D721Med (cell line): ENCODE measurements at regions not wholly inside any gene's neighbourhood (a gene's known extent, or its start where the extent isn't known, plus 50 kb on each side); places are given as distances from the start of the nearest gene placed in this dataset.

Source experiments
- DNase-seq: peaks from one replicate; pipeline ENCODE4 v3.0.0; 2011; ENCODE audit warnings: low spot score; ENCODE audit not compliant: insufficient read length
- FAIRE-seq: peaks from 2 replicates; lab custom pipeline; 2011; peaks lifted over from hg19 to GRCh38; lab: Jason Lieb, UNC
- TF ChIP-seq, protein P1 (sequence below): IDR thresholded peaks from 2 replicates; pipeline ENCODE4 v1.5.1; 2012; ENCODE audit warnings: mild to moderate bottlenecking, control low read depth; ENCODE audit not compliant: insufficient read depth; ENCODE audit errors: missing control alignments

DNA sequence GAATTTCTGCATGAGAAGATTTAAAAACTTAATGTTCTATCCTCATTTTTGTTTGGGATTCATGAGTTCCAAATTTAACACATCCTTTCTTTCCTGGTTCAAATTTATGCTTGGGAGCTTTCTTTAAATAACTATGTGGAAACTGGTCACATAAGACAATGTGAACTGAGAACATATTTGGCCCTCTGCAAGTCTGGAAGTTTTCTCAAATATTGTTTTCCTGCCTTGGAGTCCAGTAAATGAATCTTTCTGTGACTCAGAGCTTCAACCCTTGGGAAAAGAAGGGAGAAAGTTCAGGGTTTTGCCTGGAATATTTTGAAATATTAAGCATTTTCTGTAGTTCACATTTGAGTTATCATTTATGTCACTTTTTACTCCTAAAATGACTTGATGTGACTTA is 559.0 kb upstream of the NRP1 start:
- TF ChIP-seq, protein P1, sequence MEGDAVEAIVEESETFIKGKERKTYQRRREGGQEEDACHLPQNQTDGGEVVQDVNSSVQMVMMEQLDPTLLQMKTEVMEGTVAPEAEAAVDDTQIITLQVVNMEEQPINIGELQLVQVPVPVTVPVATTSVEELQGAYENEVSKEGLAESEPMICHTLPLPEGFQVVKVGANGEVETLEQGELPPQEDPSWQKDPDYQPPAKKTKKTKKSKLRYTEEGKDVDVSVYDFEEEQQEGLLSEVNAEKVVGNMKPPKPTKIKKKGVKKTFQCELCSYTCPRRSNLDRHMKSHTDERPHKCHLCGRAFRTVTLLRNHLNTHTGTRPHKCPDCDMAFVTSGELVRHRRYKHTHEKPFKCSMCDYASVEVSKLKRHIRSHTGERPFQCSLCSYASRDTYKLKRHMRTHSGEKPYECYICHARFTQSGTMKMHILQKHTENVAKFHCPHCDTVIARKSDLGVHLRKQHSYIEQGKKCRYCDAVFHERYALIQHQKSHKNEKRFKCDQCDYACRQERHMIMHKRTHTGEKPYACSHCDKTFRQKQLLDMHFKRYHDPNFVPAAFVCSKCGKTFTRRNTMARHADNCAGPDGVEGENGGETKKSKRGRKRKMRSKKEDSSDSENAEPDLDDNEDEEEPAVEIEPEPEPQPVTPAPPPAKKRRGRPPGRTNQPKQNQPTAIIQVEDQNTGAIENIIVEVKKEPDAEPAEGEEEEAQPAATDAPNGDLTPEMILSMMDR = no peak
- DNase-seq = no peak
- no peak for FAIRE-seq

GRCh38 chr10:33889371-33889770 is 554.9 kb upstream of the NRP1 start:
- no peak for DNase-seq
- TF ChIP-seq, protein P1 = no peak
- FAIRE-seq = no peak

DNA sequence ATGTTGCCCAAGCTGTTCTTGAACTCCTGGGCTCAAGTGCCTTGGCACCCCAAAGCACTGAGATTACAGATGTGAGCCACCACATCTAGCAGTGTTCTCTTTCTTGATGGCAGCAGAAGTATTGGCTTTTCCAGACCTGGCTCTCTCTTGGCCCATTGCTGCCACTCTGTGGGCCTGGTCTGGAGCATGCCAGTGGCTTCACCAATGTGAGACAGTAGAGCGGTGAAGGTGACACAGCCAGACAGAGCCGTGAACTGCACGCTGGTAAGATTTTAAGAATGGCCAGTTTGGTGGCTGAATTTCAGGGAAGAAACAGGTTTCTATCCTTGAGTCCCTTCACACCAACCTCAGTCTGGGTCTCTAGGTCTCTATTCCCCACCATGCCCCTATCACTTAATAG is 552.7 kb upstream of the NRP1 start:
- TF ChIP-seq, protein P1 = no peak
- no peak for DNase-seq
- no peak for FAIRE-seq

DNA sequence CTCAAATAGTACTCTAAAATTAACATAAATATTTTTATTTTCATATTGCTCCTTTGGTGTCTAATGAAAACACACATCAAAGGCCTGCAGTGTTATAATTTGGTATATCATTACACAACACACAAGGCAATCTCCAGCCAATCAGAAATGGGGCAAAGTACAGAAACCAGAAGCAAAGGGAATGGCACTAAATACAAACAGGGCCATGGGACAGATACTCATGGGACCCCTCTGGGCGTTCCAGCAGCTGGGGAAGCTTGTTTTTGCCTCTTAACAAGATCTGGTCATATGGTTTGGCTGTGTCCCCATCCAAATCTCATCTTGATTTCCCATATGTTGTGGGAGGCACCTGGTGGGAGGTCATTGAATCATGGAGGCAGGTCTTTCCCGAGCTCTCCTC is 551.8 kb upstream of the NRP1 start:
- FAIRE-seq (no peak), DNase-seq (no peak)
- TF ChIP-seq, protein P1 = no peak

DNA sequence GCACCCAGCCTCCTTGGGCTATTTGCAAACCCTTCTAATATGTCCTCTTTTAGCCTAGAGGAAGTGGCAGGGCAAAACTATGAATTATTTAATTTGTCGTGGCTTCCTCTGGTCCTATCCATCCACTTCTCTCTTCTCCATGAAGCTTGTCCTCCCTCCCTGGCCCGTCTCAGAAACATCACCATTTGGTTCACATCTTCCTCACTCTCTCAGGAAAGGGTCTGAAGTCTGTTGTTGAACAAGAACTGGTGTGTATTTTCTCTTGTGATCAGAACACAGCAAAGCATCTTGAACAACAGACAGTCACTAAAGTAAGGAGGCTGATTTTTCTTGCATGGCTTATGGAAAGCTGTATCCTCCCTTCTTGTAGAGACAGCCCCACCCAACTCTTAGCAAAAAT is 550.1 kb upstream of the NRP1 start:
- TF ChIP-seq, protein P1 = no peak
- FAIRE-seq (no peak), DNase-seq (no peak)

- TF ChIP-seq, protein P1 = no peak
- DNase-seq (no peak), FAIRE-seq (no peak)
Observed at GRCh38 chr10:33883881-33884280, 549.4 kb upstream of the NRP1 start.

- FAIRE-seq = no peak
Observed at GRCh38 chr10:33882996-33883395, 548.5 kb upstream of the NRP1 start.

More at GRCh38 chr10:33882996-33883395, 548.5 kb upstream of the NRP1 start:
- DNase-seq = no peak
- TF ChIP-seq, protein P1 = no peak
